DND-41 (cell line): ENCODE measurements at regions not wholly inside any gene's neighbourhood (a gene's known extent, or its start where the extent isn't known, plus 50 kb on each side); places are given as distances from the start of the nearest gene placed in this dataset.

Source experiments
- CTCF ChIP-seq: IDR thresholded peaks from 2 replicates; pipeline ENCODE4 v1.5.1; 2012; ENCODE audit warnings: borderline replicate concordance, low read length, moderate library complexity, mild to moderate bottlenecking; ENCODE audit not compliant: poor library complexity, severe bottlenecking; ENCODE audit errors: extremely low read depth
- EZH2 ChIP-seq: IDR thresholded peaks from 3 replicates; pipeline ENCODE4 v1.6.1; 2012; ENCODE audit warnings: borderline replicate concordance, low read depth, mild to moderate bottlenecking, moderate library complexity, low read length, inconsistent platforms; ENCODE audit not compliant: severe bottlenecking

DNA sequence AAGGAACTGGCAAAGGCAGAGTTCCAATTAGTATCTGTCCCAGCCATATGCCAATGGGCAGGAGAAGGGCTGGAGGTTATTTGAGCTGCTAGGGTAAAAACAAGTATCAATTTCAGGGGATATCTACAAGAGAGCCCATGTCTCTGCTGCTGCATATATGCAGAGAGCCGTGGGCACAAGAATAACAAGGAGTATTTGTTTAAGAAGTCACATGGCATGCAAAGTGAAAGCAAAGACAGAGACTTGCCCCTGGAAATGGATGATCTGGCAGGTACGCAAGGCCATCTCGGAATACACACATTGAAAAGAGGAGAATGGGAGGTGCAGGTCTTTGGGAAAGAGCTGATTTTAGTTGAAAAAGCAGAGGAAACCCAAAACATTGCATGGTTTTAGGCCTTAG, 170.6 kb downstream of the EVA1A start:
- TF ChIP-seq CTCF = no peak
- TF ChIP-seq EZH2 = no peak
